ENCODE measurements at regions not wholly inside any gene's neighbourhood (a gene's known extent, or its start where the extent isn't known, plus 50 kb on each side); places are given as distances from the start of the nearest gene placed in this dataset.

- Histone ChIP-seq H3K4me1 (no peaks in the 10 kb centered on the region), H3K9me3 (no peaks in the 10 kb centered on the region), H3K36me3 (no peaks in the 10 kb centered on the region), H3K4me3 (no peak overlapping the region), H3K27ac (no peak overlapping the region), H3K27me3 (no peaks in the 10 kb centered on the region)
- intact Hi-C loops (cut with DNase I), result no loop called here
- no peak for ATAC-seq
- DNase-seq, result no peak
- no peak for TF ChIP-seq CTCF (IDR thresholded peaks at IDR 0.05)
These were observed 181.8 kb upstream of the RAB6C start for GRCh38 chr2:129797489-129798300.

- ATAC-seq, result no peak
- DNase-seq, result no peak
- H3K9me3 ChIP-seq, result no peaks in the 10 kb centered on the region
- H3K27ac ChIP-seq, result no peak overlapping the region
- TF ChIP-seq CTCF (IDR thresholded peaks at IDR 0.05), result no peak
- no peak overlapping the region for H3K4me3 ChIP-seq
- no peaks in the 10 kb centered on the region for H3K36me3 ChIP-seq
- intact Hi-C loops (cut with DNase I), result no loop called here
- H3K27me3 ChIP-seq, result no peaks in the 10 kb centered on the region
- H3K4me1 ChIP-seq, result no peaks in the 10 kb centered on the region
These were observed 181.2 kb upstream of the RAB6C start for GRCh38 chr2:129798301-129798581.

- ATAC-seq (no peak), DNase-seq (no peak)
- no peaks in the 10 kb centered on the region for H3K36me3 ChIP-seq
- intact Hi-C loops (cut with DNase I), result no loop called here
- H3K4me3 ChIP-seq, result no peak overlapping the region
- H3K27ac ChIP-seq, result no peak overlapping the region
- no peaks in the 10 kb centered on the region for H3K9me3 ChIP-seq
- no peak for TF ChIP-seq CTCF (IDR thresholded peaks at IDR 0.05)
- H3K4me1 ChIP-seq, result no peaks in the 10 kb centered on the region
- no peaks in the 10 kb centered on the region for H3K27me3 ChIP-seq
These were observed 180.8 kb upstream of the RAB6C start for GRCh38 chr2:129798626-129799025.

- no peak for TF ChIP-seq CTCF (IDR thresholded peaks at IDR 0.05)
- intact Hi-C loops (cut with DNase I), result no loop called here
- Histone ChIP-seq H3K9me3 (no peaks in the 10 kb centered on the region), H3K4me1 (no peaks in the 10 kb centered on the region), H3K4me3 (no peak overlapping the region), H3K36me3 (no peaks in the 10 kb centered on the region), H3K27ac (no peak overlapping the region), H3K27me3 (no peaks in the 10 kb centered on the region)
- DNase-seq (no peak), ATAC-seq (no peak)
These were observed 180.2 kb upstream of the RAB6C start for GRCh38 chr2:129799036-129799958.

- TF ChIP-seq CTCF (IDR thresholded peaks at IDR 0.05), result no peak
- Histone ChIP-seq H3K36me3 (no peaks in the 10 kb centered on the region), H3K27ac (no peak overlapping the region), H3K4me1 (no peaks in the 10 kb centered on the region), H3K27me3 (peaks cover 0 to 8% of the 10 kb centered on the region in 2 donors), H3K4me3 (no peak overlapping the region), H3K9me3 (no peaks in the 10 kb centered on the region)
- DNase-seq (no peak), ATAC-seq (no peak)
- intact Hi-C loops (cut with DNase I), result no loop called here
These were observed 179.2 kb upstream of the RAB6C start for GRCh38 chr2:129800285-129800684.
